ENCODE measurements at regions not wholly inside any gene's neighbourhood (a gene's known extent, or its start where the extent isn't known, plus 50 kb on each side); places are given as distances from the start of the nearest gene placed in this dataset.

DNA sequence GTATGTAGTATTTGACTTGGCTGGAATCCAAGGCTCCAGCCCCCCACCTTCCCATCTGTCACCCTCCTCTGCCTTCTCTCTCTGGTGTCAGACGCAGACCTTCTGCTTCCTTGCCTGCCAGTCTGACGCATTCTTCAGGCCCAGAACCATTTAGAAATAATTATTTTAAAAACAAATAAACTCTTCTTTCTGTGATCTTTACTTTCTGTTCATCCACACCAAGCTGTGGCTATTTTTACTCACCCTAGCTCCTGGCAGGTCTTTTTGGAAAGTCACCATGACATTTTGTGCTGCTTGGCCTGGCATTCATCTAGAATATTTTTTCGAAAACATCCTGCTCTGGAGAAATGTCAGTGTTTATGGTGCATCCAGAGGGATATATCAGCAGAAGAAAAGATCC, 330.7 kb upstream of the ASIC2 start:
- TF ChIP-seq, protein P1, sequence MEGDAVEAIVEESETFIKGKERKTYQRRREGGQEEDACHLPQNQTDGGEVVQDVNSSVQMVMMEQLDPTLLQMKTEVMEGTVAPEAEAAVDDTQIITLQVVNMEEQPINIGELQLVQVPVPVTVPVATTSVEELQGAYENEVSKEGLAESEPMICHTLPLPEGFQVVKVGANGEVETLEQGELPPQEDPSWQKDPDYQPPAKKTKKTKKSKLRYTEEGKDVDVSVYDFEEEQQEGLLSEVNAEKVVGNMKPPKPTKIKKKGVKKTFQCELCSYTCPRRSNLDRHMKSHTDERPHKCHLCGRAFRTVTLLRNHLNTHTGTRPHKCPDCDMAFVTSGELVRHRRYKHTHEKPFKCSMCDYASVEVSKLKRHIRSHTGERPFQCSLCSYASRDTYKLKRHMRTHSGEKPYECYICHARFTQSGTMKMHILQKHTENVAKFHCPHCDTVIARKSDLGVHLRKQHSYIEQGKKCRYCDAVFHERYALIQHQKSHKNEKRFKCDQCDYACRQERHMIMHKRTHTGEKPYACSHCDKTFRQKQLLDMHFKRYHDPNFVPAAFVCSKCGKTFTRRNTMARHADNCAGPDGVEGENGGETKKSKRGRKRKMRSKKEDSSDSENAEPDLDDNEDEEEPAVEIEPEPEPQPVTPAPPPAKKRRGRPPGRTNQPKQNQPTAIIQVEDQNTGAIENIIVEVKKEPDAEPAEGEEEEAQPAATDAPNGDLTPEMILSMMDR (conservative IDR thresholded peaks at IDR 0.05 in 1 of 2, IDR thresholded peaks at IDR 0.05 in 1 of 2; ENCODE audit: low read depth in 1 of 2, low read length in 2 of 2), result no peak
- TF ChIP-seq EZH2 (IDR thresholded peaks at IDR 0.05; ENCODE audit: low read length, missing control alignments), result no peak

All from fibroblast of lung (primary cell).